Stimulated activated CD8-positive, alpha-beta memory T cell treated with anti-CD3 and anti-CD28 coated beads, Interleukin-2, amount 100 ng/mL, for 1 hour (primary cell): ENCODE measurements at regions not wholly inside any gene's neighbourhood (a gene's known extent, or its start where the extent isn't known, plus 50 kb on each side); places are given as distances from the start of the nearest gene placed in this dataset.

Experiments used
- DNase-seq, 2 donors: peaks; one replicate each; pipeline ENCODE4 v3.0.0-alpha.2; 2020; ENCODE audit warnings: low read depth in 2 of 2

GRCh38 chr2:203789618-203790017 is 78.0 kb upstream of the CTLA4 start:
- no peak for DNase-seq

DNA sequence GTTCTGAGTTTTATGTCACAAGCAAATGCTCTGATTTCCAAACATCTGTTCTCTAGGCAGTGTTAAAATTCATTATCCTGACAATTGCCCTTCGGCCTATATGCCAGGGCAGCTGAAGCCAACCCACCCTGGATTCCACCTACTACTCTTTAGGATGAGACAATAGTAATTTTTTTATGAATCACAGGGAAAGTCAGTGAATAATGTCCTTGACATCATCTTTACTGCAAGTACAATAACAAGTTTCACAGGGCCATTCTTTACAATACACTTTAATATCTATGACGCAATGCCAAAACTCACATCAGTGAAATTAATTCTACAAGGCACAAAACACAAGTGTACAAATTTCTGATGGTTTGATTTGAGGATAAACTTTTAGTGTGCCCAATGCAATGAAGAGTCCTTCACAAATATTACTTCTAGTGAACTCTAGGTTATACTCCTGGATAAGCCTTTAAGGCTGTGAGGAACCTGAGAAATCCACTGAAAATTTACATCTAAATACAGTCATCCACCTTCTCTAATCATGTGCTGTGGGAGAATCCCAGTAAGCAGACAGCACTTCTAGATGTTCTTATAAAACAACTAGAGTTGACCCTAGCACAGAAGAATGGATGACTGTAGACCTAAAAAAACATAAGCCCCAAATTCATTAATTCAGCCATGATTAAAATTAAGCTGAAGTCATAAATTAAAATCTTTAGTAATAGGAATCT is 77.3 kb upstream of the CTLA4 start:
- no peak for DNase-seq

DNA sequence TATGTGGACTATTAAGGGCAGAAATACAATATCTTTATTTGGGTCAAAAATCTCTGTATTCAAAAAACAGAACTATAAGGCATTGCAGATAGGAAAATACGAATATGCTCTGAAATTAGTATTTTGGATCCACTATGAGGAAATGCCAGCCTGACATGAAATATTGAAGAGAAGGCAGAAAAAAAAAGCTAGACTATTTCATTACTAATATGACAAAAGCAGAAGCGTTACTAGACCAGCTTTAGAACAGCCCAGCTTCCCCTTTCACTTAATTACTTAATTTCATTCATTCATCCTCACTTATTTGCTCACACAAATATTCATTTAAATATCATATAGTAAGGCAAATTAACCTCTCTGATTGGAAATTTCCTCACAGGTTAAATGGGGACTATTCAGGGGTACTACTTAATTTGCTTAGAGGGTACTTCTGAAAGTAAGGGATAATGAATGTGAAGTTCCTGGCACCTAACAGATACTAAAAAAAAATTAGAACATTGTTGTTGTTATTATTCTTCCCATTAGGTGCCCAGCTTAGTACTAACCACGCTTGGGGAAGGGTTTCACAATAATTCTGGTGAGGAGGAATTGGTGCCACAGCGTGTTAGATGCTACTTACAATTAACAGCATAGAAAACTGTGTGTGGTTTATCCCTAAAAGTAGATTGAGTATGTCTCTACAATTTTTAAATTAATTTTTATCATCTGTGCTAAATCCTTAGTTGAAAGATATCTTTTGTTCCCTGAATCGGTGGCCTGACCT is 71.1 kb upstream of the CTLA4 start:
- no peak for DNase-seq

DNA sequence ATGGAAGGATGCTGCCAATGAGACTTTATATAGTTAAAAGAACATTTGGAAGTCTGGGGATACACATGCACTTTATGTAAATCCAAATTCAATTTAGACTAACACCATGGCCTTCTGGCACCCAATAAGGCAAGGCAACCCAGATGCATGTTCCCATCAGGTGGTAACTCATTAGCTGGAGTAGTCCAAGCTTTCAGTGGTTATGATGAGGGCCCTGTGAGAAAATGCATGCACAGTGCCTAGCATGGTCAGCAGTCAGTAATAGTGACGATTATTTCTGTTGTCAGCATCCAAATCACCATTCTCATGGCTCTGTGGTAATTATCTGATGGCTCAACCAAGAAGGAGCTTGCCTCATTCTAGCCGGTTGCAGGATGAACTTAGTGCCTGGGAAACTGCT is 70.3 kb upstream of the CTLA4 start:
- no peak for DNase-seq

GRCh38 chr2:203797712-203798111 is 69.9 kb upstream of the CTLA4 start:
- DNase-seq, result no peak

DNA sequence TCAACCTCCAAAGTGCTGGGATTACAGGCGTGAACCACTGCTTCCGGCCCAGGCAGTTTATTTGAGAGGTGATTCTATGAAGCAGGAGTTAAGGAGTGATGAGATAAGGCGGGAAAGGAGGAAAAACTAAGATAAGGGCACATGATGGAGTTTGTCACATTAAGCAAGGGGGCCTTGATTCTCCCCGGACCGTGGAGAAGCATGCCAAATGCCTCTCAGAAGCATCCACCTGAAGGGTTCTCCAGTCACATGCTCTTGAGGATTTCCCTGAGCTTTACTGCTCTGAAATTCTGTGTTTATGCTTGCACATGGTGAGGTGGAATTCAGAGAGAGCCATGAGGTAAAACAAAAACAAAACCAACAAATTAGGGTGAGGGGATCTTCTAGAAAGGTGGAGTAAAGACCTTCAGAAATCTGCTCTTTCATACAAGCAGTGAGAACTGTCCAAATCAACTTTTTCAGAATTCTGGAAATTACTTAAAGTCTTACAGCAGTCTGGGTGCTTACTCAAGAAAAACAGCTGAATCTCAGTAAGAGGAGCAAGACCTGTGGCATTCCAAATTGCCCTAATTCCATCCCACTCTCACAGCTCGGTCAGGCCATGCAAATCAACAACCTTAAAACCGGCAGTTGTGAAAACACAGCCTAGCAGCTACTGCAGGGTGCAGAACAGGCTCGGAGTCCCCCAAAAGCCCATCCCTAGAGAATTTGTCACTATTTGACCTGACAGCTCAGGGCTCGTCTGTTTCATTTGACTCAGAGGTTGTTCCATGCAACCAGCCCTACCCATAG is 69.1 kb upstream of the CTLA4 start:
- DNase-seq, result no peak

- DNase-seq, result no peak
Observed at GRCh38 chr2:203799908-203800307, 67.7 kb upstream of the CTLA4 start.

DNA sequence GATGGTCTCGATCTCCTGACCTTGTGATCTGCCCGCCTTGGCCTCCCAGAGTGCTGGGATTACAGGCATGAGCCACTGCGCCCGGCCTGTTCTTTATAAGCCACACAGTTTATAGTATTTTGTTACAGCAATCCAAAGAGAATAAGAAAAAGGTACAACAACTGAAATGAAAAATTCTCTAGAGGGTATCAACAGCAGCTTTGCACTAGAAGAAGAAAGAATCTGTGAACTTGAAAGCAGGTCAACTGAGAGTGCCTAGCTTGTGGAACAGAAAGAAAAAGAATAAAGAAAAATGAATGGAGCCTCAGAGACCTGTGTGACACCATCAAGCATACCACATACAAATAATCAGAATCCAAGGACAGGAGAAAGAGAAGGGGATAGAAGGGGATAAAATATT is 66.8 kb upstream of the CTLA4 start:
- DNase-seq, result no peak

GRCh38 chr2:203802342-203803052 is 65.1 kb upstream of the CTLA4 start:
- no peak for DNase-seq

GRCh38 chr2:203803053-203803429 is 64.5 kb upstream of the CTLA4 start:
- DNase-seq, result no peak

- DNase-seq, result no peak
Observed at GRCh38 chr2:203804070-203804469, 63.5 kb upstream of the CTLA4 start.

DNA sequence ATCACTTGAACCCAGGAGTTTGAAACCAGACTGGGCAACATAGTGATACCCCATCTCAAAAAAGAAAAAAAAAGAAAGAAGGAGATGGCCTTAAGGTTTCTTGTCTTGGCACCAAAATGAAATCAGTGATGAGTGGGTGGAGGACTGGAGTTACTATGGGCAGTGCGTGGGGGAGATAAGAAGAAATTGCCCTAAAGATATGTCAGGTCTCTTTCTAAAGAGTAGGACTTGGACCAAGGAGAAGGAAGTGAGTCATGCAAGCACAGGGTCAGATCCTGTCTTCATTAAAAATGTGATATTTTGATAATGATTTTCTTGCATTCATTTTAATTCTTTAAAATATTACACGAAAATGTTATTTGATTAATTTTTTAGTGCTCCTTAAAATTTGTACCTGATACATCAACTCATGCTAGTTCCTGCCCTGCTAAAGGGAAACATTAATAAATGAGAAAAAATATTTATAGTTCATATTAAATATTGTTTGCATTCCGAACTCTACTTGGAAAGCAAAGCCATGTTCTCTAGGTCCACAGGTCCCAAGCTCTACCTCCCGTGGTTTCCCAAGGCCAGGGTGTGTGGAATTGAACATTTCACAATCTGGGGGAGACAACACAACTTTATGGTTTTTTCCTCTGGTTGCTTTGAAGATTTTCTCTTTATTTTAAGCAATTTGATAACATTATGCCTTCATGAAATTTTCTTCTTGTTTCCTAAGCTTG is 62.6 kb upstream of the CTLA4 start:
- no peak for DNase-seq

DNA sequence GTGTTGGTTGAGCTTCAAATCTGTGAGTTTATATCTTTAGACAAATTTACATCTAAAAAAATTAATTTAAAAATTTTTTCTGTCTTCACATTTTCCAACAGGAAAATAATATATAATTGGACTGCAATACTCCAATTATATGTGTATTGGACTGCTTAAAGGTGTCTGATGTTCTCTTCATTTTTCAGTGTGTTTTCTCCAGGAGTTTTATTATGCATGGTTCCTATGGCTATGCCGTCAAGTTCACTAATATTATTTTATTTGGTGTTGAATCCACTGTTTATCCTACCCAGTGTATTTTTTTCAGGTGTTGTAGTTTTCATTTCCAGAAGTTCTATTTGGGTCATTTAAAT is 62.1 kb upstream of the CTLA4 start:
- DNase-seq, result no peak

DNA sequence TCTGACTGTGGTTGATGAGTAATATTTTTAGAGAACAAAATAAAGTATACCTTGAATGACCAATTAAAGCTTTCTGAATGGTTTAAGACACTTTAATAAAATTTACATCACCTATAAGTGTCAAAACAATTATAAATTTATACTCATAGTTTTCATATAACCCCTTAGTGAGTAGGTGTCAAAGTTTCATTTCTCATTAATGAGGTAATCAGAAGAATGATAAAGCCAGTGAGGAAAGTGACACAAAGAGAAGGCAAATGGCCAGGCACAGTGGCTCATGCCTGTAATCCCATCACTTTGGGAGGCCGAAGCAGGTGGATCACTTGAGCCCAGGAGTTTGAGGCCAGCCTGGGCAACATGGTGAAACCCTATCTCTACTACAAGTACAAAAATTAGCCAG is 60.8 kb upstream of the CTLA4 start:
- no peak for DNase-seq

DNA sequence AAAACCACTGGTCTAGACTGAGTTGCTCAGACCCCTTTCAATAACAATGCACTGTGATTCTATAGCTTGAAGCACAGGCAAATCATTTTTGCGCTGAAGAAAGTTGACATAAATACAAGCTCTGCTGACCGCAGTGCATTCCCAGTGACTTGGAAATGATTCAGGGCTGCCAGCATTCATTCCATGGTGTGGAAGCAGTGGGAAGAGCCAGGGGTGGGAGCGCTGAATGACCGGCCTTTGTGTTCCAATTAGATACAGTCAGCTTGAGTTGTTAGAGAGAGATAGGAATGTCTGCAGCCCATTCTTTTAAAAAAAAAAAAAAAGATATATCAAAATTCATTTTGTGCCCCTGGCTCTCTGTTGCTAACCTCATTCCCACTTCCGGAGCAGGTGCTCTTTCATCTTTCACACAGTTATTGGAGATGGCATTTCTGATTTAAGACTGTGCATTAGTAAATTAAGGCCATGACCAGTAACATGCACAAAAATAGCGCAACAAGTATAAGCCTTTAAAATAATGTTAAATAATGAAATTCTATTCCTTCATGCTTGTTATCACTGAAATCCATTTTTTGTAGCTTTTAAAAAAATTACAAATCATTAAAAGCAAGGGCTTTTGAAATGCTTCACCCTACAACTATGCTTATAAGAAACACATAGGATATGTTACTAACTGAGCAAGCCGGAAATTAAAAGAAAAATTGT is 59.4 kb upstream of the CTLA4 start:
- no peak for DNase-seq

DNA sequence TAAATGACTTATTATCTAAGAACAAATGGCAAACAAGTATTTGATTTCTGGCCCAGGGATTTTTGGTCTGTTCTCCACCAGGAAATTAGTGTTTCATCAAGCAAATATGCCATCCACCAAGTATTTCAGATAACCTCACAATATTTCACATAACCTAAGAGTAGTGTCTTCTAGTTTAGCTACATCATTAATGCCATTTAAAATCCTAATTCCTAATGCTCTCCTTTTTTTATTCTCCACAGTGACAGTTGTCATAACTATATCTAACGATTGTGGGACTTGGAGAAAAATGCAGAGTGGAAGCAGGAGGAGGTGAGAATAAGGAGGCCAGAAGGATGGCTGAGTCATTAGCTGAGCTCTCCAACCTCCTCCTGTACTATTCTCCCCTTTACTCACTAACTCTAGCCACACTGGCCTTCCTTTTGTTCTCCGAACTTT is 58.5 kb upstream of the CTLA4 start:
- DNase-seq, result no peak

DNA sequence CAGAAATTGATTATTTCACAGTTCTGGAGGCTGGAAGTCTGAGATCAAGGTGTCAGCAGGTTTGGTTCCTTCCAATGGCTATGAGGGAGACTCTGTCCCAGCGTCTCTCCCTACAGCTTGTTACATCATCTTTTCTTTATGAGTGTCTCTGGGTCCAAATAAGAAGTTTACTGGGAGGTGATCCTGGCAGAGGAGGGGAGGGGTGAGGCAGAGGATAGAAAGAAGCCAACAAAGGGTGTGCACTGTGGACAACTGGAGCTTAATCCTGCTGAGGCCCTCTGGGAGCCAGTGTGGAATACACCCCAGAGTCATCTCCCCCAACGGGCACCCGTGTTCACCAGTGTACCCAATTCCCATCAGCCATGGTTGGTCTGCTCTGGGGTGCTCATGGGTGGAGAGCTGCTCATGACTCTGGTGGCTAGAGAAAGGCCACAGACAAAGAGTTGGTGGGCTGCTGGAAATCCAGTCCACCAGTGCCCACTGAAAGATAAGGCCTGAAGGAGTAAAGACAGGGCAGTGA is 57.5 kb upstream of the CTLA4 start:
- DNase-seq, result no peak

DNA sequence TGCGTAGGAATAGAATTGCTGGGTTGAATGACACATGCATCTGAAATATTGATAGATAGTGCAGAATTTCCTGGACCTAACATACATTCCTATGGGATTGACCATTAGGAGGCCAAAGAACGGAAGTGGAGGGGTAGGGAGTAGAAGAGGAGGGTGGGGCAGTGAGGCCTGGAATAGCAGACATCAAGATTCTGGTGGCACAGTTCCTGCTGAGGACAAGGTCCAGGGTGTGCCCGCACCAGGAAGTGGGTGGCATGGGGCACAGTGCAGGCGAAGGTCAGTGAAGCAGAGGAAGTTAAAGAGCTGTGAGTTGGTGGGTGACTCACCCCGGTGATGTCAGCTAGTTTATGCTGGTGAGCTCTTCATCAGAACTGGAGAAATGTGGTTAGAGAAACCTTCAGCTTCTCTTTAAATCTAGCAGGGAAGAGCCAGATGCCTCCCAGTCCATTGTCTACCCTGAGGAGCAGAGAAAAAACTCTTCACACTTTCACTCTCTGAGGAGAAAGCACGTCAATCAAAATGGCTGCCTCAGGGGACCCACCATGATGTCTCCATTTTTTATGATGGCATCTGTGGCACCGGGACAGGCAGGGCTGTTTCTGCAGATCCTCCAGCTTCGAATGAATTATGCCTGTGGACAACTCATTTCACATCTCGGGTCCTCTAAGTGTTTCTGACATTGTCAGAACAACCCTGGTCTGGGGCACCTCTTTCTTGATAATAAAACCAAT is 55.9 kb upstream of the CTLA4 start:
- DNase-seq, result peak; percentile 30 to 34

DNA sequence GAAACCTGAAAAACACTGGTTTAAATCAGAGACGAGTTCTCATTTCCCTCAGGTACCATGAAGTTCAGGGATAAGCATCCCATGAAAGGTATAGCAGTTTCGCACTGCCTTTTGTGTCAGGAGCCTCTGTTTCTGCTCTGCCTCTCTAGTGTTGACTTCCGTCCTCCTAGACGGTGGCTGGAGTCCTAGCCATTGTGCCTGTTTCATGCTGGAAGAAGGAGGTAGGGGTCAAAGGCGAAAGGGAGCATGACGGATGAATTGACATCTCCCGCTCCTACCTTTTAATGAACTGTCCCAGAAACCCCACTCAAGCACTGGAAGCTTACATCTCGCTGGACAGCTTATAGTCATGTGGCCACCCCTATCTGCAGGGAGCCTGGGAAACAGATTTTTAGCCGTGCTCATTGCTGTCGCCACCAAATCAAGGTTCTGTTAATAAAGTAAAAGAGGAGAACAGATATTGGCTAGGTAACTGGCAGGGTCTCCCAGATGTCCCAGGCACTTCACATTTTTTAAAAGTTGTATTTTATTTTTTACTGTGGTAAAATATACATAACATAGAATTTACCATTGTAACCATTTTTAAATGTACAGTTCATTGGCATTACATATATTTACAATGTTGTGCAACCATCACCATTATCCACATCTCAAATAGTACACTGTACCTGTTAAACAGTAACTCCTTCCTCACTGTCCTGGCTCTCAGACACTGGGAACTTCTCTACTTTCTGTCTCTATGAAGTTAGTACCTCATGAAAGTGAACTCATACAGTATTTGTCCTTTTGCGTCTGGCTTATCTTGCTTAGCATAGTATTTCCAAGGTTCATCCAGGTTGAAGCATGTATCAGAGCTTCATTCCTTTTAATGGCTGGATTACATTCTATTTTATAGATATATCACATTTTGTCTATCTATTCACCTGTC is 55.0 kb upstream of the CTLA4 start:
- DNase-seq, result no peak
